ENCODE measurements at regions not wholly inside any gene's neighbourhood (a gene's known extent, or its start where the extent isn't known, plus 50 kb on each side); places are given as distances from the start of the nearest gene placed in this dataset.

- Mint-ChIP-seq H3K9me3 (ENCODE audit: unreplicated experiment) (no peaks in the 10 kb centered on the region), H3K36me3 (ENCODE audit: low read depth, unreplicated experiment) (no peaks in the 10 kb centered on the region)
These were observed 109.1 kb downstream of the TASL start for GRCh38 chrX:30468471-30468870.

More at GRCh38 chrX:30468471-30468870, 109.1 kb downstream of the TASL start:
- Mint-ChIP-seq H3K27me3 (ENCODE audit: low read depth, unreplicated experiment) (no peaks in the 10 kb centered on the region), H3K27ac (ENCODE audit: unreplicated experiment) (no peak overlapping the region), H3K4me1 (ENCODE audit: low read depth, unreplicated experiment) (no peaks in the 10 kb centered on the region), H3K4me3 (ENCODE audit: unreplicated experiment) (no peak overlapping the region)
- Histone ChIP-seq H4K20me1 (ENCODE audit: insufficient read depth, low read length) (no peaks in the 10 kb centered on the region), H3K4me1 (ENCODE audit: insufficient read depth, low read length) (no peaks in the 10 kb centered on the region), H3K9ac (ENCODE audit: low read length) (no peak overlapping the region), H3K36me3 (ENCODE audit: insufficient read depth, low read length) (no peaks in the 10 kb centered on the region), H3K79me2 (ENCODE audit: insufficient read depth, low read length) (no peaks in the 10 kb centered on the region), H3K27me3 (ENCODE audit: insufficient read depth, low read length) (no peaks in the 10 kb centered on the region), H3K4me2 (ENCODE audit: low read length) (no peak overlapping the region), H3K9me3 (ENCODE audit: insufficient read depth, low read depth, low read length) (no peaks in the 10 kb centered on the region), H2AFZ (ENCODE audit: low read depth, low read length) (no peak overlapping the region), H3K27ac (ENCODE audit: low read depth, low read length) (no peak overlapping the region), H3K4me3 (ENCODE audit: insufficient read depth, low read depth, low read length) (no peak overlapping the region)
- peak; percentile 3 for DNase-seq (ENCODE audit: low read depth)
- FAIRE-seq = peak; percentile 93
- TF ChIP-seq CTCF (IDR thresholded peaks at IDR 0.05; ENCODE audit: insufficient read depth, low read depth, low read length) (no peak), EZH2 (IDR thresholded peaks at IDR 0.05; ENCODE audit: insufficient read depth, low read length) (no peak)

Data from astrocyte (in vitro differentiated cells and primary cell).